ENCODE measurements at regions not wholly inside any gene's neighbourhood (a gene's known extent, or its start where the extent isn't known, plus 50 kb on each side); places are given as distances from the start of the nearest gene placed in this dataset.
"Not testable (repeated sequence)": the region's sequence is repeated elsewhere in the genome, so short reads cannot be mapped to it uniquely, and the experiment has no call there.

- DNase-seq (ENCODE audit: low read depth, low spot score): no peak
These were observed 451.7 kb upstream of the DDI1 start for GRCh38 chr11:103584720-103585119.

- DNase-seq (ENCODE audit: low read depth, low spot score): no peak
These were observed 451.0 kb upstream of the DDI1 start for GRCh38 chr11:103585401-103585800.

DNA sequence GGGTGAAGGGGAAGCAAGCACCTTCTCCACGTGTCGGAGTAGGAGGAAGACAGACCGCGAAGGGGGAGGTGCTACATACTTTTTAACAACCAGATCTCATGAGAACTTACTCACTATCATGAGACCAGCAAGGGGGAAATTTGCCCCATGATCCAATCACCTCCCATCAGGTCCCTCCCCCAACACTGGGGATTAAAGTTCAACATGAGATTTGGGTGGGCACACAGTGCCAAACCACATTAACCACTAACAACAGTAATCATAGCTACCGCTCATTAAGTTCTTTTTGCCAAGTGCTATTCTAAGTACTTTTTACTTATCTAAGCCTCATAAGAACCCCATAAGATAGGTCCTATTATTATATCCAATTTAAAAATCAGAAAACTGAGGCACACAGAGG is 450.5 kb upstream of the DDI1 start:
- DNase-seq (ENCODE audit: low read depth, low spot score): no peak

- no peak for DNase-seq (ENCODE audit: low read depth, low spot score)
These were observed 449.7 kb upstream of the DDI1 start for GRCh38 chr11:103586756-103587155.

GRCh38 chr11:103587901-103588788 is 448.3 kb upstream of the DDI1 start:
- DNase-seq (ENCODE audit: low read depth, low spot score): no peak

- no peak for DNase-seq (ENCODE audit: low read depth, low spot score)
These were observed 444.9 kb upstream of the DDI1 start for GRCh38 chr11:103591554-103591953.

- DNase-seq (ENCODE audit: low read depth, low spot score): no peak
These were observed 442.2 kb upstream of the DDI1 start for GRCh38 chr11:103594283-103594682.

DNA sequence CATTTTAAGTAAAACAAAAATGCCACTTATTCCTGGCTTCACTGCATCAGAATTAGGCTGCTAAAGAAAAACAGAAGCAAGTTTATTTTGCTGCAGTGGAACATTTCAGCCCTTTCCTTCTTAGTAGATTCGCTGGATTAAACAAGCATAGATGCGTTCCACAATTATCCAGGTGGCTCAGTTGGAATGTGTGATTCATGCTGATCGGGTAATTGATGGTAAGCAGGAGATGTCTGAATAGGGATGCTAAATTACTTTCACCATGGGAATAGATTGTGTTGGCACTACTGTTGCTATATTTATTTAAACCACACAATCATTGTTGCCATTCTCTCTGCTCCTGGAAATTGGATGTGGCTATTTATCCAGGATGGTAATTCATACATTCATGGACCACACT is 440.1 kb upstream of the DDI1 start:
- DNase-seq (ENCODE audit: low read depth, low spot score): no peak

GRCh38 chr11:103601225-103601846 is 435.1 kb upstream of the DDI1 start:
- DNase-seq (ENCODE audit: low read depth, low spot score): peak; percentile 41

- no peak for DNase-seq (ENCODE audit: low read depth, low spot score)
These were observed 433.6 kb upstream of the DDI1 start for GRCh38 chr11:103602840-103603239.

- no peak for DNase-seq (ENCODE audit: low read depth, low spot score)
These were observed 432.1 kb upstream of the DDI1 start for GRCh38 chr11:103604310-103604709.

DNA sequence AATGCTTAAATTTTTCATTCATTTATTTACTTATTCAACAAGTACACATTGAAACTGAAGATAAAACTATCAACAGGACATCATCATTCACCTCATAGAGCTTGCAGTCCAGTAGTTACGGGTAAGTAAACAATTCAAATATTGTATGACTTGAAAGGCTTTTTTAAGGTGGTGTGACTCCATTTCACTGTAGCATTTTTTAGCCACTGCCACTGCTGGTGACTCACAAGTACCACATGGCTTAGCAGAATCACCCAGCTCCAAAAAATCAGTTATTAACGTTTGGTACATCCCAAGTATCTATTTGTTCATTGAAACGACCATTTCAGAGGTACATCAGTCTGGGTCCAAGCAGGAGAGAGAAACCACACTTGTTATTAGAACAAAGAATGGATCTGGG is 427.9 kb upstream of the DDI1 start:
- DNase-seq (ENCODE audit: low read depth, low spot score): no peak

DNA sequence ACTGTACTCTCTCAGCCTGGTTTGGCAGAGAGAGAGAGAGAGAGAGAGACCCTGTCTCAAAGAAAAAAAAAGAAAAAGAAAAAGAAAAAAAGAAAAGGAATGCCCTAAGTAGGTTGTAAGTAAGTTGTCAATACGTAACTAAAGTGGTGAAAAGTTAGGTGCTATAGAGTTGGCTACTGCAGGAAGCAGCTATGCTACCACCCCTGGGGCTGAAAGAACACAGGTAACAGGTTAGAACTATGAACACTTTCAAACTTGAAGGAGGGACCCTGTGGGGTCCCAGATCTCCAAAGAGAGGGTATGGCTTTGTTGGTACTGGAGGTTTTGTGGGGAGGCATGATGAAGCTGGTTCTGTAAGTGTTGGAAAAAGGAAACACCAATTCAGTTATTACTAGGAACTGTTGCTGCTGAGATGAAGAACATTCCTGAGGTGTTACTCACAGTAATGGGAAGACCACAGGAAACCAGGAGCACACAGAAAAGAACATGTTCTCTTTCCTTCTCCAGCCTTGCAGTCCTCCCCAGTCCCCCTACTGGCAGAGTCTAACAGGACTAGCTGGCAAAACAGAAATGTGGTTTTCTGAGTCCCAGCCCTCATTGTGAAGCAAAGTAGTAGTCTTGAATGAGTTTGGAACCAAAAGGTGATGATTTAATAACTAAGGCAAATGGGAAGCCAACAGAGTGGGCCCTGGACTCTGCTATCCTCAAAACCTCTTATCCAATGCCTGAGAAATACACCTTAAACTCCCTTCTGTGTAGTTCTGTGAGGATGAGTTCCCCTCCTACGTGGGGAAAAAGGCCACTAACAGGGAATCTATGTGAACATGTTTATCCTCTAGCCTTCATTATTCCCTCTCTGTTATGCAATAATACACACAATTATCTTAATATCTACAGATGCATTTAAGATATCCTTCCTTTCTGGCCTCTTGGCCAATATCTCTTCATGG is 427.0 kb upstream of the DDI1 start:
- DNase-seq (ENCODE audit: low read depth, low spot score): peak; percentile 69

- DNase-seq (ENCODE audit: low read depth, low spot score): no peak
These were observed 426.0 kb upstream of the DDI1 start for GRCh38 chr11:103610435-103610834.

DNA sequence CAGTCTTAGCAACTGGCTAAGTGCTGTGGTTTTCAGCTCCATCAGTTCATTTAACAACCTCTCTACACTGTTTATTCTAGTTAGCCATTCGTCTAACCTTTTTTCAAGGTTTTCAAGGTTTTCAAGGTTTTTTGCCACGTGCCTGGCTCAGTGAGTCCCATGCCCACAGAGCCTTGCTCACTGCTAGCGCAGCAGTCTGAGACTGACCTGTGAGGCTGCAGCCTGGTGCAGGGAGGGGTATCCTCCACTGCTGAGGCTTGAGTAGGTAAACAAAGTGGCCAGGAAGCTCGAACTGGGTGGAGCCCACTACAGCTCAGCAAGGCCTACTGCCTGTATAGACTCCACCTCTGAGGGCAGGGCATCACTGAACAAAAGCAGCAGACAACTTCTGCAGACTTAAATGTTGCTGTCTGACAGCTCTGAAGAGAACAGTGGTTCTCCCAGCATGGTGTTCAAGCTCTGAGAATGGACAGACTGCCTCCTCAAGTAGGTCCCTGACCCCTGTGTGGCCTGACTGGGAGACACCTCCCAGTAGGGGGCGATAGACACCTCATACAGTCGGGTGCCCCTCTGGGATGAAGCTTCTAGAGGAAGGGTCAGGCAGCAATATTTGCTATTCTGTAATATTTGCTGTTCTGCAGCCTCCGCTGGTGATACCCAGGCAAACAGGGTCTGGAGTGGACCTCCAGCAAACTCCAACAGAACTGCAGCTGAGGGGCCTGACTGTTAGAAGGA is 424.7 kb upstream of the DDI1 start:
- DNase-seq (ENCODE audit: low read depth, low spot score): not testable (repeated sequence)

GRCh38 chr11:103612451-103612850 is 424.0 kb upstream of the DDI1 start:
- not testable (repeated sequence) for DNase-seq (ENCODE audit: low read depth, low spot score)

GRCh38 chr11:103616586-103616985 is 419.9 kb upstream of the DDI1 start:
- not testable (repeated sequence) for DNase-seq (ENCODE audit: low read depth, low spot score)

DNA sequence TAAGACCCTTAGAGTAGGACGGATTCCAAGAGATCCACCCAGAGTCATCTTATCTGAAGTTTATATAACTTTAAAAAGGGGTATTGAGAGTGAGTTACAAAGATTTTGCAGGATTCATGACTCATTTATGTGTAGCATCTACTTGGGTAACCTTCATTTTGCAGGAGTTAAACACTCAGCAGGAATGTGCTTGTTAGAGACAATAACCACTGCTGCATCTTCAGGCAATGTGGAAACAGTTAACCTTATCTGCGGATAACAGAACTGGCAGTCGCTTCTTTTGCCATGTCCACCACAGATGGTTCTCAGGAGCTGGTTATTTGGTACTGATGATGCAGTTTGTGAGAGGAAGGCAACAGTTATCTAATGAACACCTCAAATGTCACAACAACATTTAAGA is 417.9 kb upstream of the DDI1 start:
- DNase-seq (ENCODE audit: low read depth, low spot score): no peak

- no peak for DNase-seq (ENCODE audit: low read depth, low spot score)
These were observed 417.0 kb upstream of the DDI1 start for GRCh38 chr11:103619480-103619879.

- DNase-seq (ENCODE audit: low read depth, low spot score): no peak
These were observed 416.5 kb upstream of the DDI1 start for GRCh38 chr11:103619938-103620337.

DNA sequence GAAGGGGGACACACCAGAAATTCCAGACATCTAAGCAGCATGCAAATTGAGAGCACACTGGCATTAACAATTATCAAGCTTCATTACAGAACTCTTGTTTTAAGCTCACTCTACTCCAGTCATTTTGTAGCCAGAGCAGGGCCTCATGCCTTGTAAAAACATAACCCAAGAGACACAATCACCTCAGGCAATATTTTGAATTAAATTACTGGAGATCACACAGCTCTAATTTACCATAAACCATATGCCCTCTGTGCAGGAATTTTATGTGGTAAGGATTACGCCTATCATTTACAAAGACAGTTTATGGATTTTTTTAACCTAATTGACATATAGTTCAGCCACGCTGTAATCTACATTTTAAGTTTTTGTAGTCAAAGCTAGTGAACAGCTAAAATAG is 414.1 kb upstream of the DDI1 start:
- DNase-seq (ENCODE audit: low read depth, low spot score): no peak

Measured in smooth muscle cell of the brain vasculature (primary cell).